Endothelial cell of hepatic sinusoid (primary cell): ENCODE measurements at regions not wholly inside any gene's neighbourhood (a gene's known extent, or its start where the extent isn't known, plus 50 kb on each side); places are given as distances from the start of the nearest gene placed in this dataset.

Experiments
- in situ Hi-C: cut with HindIII; loops from 2 replicates; pipeline ENCODE4 v1.10.0; 2017; ENCODE audit warnings: low sequenced_read_pairs

DNA sequence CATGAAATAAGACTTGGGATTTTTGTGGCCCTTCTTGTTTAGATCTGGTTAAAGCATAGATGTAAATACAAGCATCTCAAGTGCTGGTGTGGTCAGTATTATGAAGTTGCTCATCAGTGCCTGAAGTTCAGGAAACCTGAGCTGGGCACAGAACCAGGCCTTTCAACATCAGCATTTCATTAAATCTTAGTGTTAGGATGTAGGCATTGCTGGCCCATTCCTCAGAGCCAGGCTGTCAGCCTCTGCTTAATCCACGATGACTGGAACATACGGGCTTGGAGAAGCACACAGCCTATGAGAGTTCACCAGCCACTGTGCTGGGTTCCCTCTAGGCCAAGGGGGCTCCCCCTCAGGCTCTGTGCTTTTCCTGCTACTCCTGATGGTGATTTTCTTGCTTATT lies 270.2 kb downstream of the EN1 start:
- in situ Hi-C loops = loop anchor here (10.0 kb wide), 1 partner anchor 48 kb away; no protein-coding TSS in a partner anchor

DNA sequence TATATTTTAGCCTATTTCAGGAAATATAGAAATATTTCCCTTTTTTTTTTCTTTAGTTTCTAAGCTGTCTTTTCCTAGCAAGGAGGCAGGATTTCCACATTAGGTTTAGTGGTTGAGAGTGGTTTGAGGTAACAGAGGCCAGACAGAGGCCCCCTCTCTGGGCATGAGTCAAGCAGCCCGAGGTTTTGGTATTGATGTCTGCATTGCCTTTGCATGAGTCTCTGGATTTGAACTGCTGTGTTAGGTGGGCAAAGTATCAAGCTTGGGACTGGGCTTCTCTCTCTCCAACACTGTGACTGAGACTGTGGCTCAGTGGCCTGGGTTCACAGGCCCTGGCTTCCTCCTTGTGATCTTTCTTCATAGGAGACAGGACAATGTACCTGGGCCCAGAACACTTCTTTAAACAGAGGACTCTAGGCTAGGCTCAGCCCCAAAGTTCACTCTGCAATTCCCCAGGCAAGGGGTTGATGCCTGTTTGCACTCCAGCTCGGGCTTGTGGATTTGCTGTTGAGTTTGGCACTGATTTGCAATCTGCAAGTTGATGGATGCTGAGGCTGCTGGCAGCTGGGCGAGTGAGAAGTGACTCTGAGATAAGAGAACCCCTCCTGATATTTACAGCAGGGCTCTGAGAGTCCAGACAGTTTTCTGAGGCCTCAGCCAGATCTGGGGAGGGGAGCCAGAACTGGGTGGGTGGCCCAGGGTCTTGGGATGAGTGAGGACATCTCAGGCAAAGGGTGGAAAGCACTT lies 271.2 kb downstream of the EN1 start:
- in situ Hi-C loops = loop anchor here (10.0 kb wide), 1 partner anchor 49 kb away; no protein-coding TSS in a partner anchor

DNA sequence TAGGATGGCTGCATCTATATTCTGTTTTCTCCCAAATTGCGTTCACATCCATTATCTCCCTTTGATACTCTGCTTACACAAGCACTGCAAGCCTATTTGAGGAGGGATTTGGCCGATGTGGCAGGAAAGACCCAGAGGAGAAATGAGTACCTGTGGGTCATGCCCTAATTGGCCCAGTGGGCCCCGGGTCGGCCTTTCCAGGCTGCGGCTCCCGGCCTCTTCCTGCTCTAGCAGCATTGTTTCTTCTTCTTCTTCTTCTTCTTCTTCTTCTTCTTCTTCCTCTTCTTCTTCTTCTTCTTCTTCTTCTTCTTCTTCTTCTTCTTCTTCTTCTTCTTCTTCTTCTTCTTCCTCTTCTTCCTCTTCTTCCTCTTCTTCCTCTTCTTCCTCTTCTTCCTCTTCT lies 275.1 kb downstream of the EN1 start:
- in situ Hi-C loops = loop anchor here (10.0 kb wide), 1 partner anchor 52 kb away; no protein-coding TSS in a partner anchor

GRCh38 chr2:118569876-118570535 lies 277.4 kb downstream of the EN1 start:
- in situ Hi-C loops = loop anchor here (10.0 kb wide), 1 partner anchor 55 kb away; no protein-coding TSS in a partner anchor

DNA sequence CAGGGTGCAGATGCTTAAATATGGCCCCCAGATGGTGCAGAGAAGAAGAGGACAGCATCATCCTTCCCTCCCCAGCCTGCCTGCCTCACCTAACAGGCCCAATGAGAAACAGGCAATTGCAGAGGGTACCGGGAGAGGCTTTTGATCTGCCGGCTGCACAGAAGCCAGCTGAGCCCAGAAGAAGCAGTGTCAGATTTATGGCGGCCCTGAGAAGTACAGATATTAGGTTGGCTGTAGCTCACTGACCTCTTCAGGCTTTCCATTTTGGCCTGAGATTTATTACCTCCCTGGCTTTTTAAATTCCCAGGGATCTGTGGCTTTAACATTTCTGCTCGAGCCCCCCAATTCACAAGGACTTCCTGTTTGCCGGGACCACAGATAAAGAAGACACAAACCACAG lies 278.7 kb downstream of the EN1 start:
- in situ Hi-C loops = no loop called here

GRCh38 chr2:118565786-118566540 lies 281.5 kb downstream of the EN1 start:
- in situ Hi-C loops = no loop called here

DNA sequence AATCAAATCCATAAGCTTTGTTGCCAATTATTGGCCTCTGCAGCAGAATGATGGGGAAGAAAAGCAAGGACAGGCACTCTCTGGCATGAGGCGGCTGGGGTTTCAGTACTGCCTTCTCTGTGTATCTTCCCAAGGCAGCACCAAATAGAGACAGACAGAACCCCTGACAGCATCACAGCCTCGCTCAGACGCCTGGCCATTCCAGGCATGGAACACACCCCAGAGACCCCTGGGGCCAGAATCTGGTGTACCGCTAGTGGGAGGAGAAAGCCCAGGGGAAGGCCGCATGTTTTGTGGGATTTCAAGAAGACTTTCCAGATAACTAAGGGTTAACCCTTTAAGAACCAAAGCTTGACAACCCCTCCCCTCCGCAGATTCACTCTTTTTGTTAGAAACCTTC lies 282.1 kb downstream of the EN1 start:
- in situ Hi-C loops = no loop called here

DNA sequence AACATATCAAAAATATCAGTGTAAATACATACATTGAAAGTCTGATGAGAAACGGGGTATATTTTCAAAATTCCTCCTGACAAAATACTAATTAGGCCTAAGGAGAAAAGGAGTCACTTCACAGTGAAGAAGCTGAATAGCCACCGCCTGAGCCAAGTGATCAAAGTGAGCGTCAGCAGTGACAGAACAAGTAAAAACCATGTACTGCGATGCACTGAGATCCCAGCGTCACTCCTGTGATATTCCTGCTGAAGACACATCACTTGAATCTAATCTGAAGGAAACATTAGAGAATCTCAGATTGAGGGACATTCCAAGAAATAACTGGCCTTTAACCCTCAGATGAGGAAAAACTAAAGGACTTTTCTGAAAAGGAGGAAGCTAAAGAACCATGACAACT lies 285.3 kb downstream of the EN1 start:
- in situ Hi-C loops = no loop called here

DNA sequence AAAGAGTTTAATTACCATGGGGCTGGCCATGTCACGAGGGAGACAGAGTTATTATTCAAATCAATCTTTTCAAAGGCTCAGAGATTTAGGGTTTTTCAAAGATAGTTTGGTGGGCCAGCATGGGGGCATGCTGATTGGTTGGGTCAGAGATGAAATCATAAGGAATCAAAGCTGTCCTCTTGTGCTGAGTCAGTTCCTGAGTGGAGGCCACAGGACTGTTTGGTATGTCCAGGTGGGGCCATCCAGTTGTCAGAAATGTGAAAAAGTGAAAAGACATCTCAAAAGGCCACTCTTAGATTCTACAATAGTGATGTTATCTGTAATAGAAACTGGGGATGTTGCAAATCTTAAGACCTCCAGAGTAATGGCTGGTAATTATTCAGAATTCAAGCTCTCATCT lies 288.6 kb downstream of the EN1 start:
- in situ Hi-C loops = no loop called here

- in situ Hi-C loops = no loop called here
These were observed 289.7 kb downstream of the EN1 start for GRCh38 chr2:118557791-118558190.

GRCh38 chr2:118557016-118557415 lies 290.4 kb downstream of the EN1 start:
- in situ Hi-C loops = no loop called here

- in situ Hi-C loops = no loop called here
These were observed 292.8 kb downstream of the EN1 start for GRCh38 chr2:118554616-118555015.

- in situ Hi-C loops = no loop called here
These were observed 297.9 kb downstream of the EN1 start for GRCh38 chr2:118549503-118549902.

DNA sequence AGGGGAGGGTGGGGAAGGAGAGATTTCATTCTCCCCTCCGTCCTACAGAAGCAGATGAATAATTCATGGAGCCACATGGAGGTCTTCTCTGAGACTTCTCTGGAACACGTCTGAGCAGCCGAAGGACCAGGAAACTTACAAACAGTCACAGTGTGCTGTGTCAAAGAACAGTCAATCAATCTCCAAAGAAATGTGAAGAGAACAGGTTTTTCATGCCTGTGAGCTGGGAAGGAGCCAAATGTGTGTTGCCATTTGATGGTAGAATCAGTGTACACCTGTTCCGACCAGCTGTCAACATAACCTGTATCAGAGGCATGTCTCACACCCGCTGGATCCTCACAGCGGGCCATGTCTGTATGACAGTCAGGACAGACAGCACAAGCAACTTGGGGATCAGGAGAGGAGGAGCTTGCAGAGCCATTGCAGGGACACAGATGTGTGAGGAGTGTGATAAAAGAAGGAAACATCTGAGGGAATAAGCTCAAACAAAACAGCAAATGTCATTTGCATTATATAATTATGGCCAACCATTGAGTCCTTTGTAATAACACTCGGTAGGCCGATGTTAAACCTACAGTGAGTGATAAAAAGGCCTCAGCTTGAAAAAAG lies 298.5 kb downstream of the EN1 start:
- in situ Hi-C loops = no loop called here

- in situ Hi-C loops = no loop called here
These were observed 308.2 kb downstream of the EN1 start for GRCh38 chr2:118539290-118539689.

GRCh38 chr2:118536306-118536705 lies 311.1 kb downstream of the EN1 start:
- in situ Hi-C loops = no loop called here

DNA sequence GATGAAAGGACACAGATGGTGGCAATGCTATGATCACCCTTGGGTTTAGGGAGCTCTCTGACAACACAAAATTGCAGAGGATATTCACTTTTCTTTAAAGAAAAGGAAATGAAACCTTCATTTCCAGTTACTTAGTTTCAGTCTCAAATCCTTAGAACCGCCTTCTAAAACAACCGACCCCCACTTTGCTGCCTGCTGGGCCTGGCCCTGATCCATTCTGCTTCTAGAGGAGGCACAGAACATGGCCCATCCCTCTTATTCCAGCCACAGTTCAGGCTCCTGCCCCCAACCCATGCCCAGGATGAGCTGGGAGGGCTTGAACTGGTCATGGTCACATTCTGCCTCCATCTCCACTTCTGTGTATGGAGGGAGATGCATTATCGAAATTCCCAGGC lies 311.6 kb downstream of the EN1 start:
- in situ Hi-C loops = no loop called here

- in situ Hi-C loops = no loop called here
These were observed 312.2 kb downstream of the EN1 start for GRCh38 chr2:118535171-118535817.

DNA sequence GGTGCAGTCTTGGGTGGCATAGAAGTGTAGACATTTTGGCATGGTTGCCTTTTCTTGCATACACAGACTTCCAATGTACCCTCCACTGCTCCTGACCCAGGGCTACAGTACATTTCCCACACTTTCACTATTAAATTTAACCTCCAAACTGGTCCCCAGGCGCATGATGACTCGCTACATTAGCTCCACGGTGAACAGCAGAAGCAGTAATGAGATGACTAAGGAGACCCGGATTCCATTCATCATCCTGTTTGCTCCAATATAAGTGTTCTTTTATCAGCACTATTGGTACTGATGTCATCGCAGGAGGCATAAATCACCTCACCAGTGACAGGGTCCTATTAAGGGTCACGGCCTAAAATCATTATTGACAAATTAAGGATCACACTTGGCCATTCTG lies 316.5 kb downstream of the EN1 start:
- in situ Hi-C loops = no loop called here

GRCh38 chr2:118529908-118530599 lies 317.4 kb downstream of the EN1 start:
- in situ Hi-C loops = no loop called here
